HG03095 (cell line): ENCODE measurements at regions not wholly inside any gene's neighbourhood (a gene's known extent, or its start where the extent isn't known, plus 50 kb on each side); places are given as distances from the start of the nearest gene placed in this dataset.
"Not testable (repeated sequence)": the region's sequence is repeated elsewhere in the genome, so short reads cannot be mapped to it uniquely, and the experiment has no call there.

ENCODE experiments used
- ATAC-seq: cut with Tn5 transposase; IDR thresholded peaks from one replicate; pipeline ENCODE4 v1.9.1; 2021; ENCODE audit warnings: moderate library complexity; ENCODE audit not compliant: unreplicated experiment

- no peak for ATAC-seq
Observed at GRCh38 chr4:107392380-107392779, 327.7 kb downstream of the PAPSS1 start.

DNA sequence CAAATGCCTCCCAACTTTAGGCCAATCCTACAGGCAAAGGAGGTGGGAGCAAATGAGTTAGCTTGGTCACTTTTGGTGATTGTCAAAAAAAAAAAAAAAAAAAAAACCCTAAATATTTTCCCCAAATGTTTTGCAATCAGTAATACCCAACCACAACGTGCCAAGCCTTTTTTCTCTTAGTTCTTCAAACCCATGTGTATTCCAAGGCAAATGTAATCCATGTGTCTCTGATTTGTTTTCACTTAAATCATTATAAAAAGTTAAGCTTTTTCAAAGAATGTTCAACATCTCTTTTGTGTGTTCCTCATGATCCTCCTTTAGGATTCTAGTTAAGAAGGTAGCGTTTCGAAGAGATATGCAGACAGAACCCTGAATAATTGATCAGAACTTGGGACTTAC, 328.4 kb downstream of the PAPSS1 start:
- ATAC-seq: no peak

GRCh38 chr4:107391009-107391629, 328.9 kb downstream of the PAPSS1 start:
- no peak for ATAC-seq

DNA sequence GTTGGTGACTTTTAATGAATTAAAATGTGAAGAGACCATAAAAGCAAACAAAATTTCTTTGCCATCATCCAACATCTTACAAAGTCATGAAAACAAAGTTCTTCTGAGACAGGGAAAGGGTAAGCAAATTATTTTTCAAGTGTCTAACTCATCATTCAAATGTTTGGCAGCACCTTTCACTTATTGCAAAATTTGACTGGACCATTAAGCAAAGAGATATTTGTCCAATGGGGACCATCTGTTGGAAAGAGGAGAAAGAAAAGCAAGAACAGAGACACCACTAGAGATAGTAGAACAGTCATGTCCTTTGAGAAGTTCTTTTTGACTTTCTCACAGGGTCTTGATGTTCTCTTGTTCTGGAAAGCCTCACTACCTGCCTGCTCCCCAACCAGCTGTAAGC, 330.1 kb downstream of the PAPSS1 start:
- ATAC-seq: no peak

GRCh38 chr4:107388736-107389274, 331.2 kb downstream of the PAPSS1 start:
- no peak for ATAC-seq

- no peak for ATAC-seq
Observed at GRCh38 chr4:107380836-107381438, 339.1 kb downstream of the PAPSS1 start.

GRCh38 chr4:107380190-107380589, 339.8 kb downstream of the PAPSS1 start:
- ATAC-seq: no peak

- no peak for ATAC-seq
Observed at GRCh38 chr4:107379054-107379869, 340.8 kb downstream of the PAPSS1 start.

DNA sequence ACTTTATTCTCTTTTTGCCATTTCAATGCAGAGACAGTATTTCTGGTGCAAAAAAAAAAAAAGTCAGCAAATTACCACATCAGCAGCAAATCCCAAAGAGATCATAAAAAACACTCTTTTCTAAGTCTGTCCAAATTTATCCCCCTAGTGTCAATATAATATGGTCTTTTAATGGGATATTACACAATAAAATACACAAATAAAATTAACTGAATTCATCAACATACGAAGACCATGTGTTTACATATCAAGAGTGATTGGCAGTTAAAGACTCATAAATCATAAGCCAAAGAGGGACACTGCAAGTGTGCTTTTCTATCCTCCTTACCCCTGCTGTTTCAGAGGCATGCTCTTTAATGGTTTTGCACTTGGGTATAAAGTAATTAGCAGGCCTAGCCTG, 340.2 kb upstream of the DKK2 start:
- ATAC-seq: no peak

DNA sequence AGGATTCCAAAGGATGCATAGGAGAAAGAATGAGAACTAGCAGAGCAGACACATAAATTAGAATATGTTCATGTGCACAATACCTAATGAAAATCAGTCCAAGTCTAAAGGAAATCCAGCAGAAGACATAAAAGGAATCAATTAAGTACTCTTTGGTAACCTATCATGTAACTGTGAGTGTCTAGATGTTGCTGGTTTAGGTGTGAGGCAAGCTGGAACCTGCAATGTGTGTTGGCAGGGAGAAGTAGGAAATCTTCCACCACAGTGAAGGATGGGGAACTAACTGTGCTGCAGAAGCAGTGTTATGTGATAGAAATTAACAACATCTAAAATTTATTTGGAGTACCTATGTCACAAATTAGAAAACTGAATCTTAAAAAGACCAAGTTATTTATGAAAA, 330.8 kb upstream of the DKK2 start:
- no peak for ATAC-seq

GRCh38 chr4:107366016-107366735, 330.1 kb upstream of the DKK2 start:
- ATAC-seq: no peak

- ATAC-seq: no peak
Observed at GRCh38 chr4:107363125-107363524, 327.0 kb upstream of the DKK2 start.

DNA sequence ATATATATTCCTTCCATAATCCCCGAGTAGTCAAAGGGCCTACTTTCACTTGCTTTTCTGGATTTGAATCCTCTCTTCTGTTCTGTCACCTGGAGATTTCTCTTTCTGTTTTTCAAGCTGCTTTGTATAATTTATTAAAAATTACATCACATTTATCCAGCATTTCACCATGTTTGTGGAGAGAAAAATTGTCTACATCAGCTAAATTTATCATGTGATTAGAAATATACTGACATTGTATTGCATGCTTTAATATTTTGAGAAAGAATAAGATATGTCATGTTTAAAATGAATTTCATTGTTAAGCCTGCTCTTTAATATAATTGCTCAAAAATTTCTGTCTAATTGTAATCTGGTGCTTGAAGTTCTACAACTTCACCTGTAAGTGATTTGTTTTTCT, 323.1 kb upstream of the DKK2 start:
- no peak for ATAC-seq

- ATAC-seq: not testable (repeated sequence)
Observed at GRCh38 chr4:107354304-107354703, 318.2 kb upstream of the DKK2 start.

DNA sequence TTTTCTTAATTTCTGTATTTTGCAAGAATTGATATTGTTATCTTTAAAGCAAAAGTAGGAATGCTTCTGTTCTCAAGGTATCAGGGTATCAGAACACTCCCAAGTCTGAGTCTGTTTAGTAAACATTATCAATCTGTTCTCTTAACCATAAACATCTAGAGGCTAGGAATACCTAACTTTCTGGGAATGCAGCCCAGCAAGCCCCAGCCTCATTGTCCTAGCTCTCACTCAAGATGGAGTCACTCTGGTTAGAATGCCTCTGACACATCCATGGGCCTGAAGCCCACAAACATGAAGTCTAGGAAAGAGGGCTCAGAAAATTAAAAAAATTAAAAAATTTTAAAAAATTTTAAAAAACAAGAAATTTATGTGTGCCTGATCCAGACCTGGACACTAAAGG, 315.1 kb upstream of the DKK2 start:
- no peak for ATAC-seq

- no peak for ATAC-seq
Observed at GRCh38 chr4:107349732-107350131, 313.6 kb upstream of the DKK2 start.

DNA sequence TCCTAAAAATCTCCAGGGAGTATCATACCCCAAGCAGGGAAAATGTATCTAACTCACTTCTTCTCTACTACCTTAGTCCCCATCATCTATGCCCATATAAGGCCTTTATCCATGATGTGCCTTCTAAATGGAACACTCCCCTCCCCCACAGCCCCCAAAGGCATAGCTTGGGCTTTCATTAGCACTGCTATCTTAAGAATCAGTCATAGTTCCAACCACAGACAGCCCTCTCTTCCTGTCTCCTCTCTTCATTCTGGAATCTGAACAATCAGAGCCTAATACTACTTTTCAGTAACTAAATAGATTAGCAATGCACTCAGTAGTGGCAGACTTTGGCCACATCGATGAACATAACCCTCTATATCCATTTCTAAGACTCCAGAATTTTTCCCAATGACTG, 313.2 kb upstream of the DKK2 start:
- no peak for ATAC-seq

DNA sequence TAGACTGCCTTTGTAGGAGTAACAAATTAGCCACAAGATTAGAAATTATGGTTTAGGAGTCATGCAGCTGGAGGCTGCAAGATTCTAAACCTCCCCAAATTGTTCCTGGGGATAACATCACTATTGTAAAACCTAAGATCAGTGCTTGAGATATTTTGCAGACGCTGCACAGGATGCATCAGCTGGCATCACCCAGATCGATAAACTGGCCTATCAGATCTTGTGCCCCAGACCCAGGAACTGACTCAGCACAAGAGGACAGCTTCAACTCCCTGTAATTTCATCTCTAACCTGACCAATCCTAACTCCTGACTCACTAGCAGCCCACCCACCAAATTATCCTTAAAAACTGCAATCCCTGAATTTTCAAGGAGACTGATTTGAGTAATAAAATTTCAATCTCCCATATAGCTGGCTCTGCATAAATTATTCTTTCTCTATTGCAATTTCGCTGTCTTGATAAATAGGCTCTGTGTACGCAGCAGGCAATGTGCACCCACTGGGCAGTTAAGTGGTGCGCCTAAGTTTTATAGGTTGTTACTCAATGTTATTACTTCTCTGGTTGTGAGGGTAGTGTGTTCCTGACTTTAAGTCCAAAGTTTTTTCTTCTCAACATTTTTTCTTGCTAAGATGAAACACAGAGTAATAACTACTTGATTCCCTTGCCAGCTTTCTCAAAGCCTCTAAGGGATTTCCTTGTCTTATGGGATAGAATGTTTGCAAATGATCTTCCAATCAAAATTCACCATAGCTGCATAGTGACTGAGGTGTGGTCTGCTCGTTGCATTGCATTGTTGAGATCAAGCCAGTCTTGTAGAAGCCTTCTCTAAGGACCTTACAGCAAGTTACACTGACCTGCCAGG, 312.3 kb upstream of the DKK2 start:
- no peak for ATAC-seq

GRCh38 chr4:107333518-107333917, 297.4 kb upstream of the DKK2 start:
- no peak for ATAC-seq

DNA sequence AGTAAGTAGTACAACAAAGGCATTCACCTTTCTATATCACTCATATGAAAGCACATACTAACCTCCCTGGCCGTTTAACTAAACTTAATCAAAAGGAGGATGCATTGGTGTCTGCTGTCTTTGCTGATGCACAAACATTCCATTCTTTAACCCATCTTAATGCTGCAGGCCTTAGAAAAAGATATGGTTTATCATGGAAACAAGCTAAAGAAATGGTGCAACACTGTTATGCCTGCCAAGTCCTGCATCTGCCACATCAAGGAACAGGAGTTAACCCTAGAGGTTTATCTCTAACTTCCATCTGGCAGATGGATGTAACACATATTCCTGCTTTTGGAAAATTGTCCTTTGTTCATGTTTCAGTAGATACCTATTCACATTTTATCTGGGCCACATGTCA, 296.5 kb upstream of the DKK2 start:
- not testable (repeated sequence) for ATAC-seq
